Neural progenitor cell (in vitro differentiated cells): ENCODE measurements at regions not wholly inside any gene's neighbourhood (a gene's known extent, or its start where the extent isn't known, plus 50 kb on each side); places are given as distances from the start of the nearest gene placed in this dataset.
"Not testable (repeated sequence)": the region's sequence is repeated elsewhere in the genome, so short reads cannot be mapped to it uniquely, and the experiment has no call there.

Experiments
- CTCF ChIP-seq: fragments of 200-600 bp; sonication (generic); IDR thresholded peaks from 2 replicates; pipeline ENCODE4 v1.5.1; 2017; ENCODE audit warnings: antibody characterized with exemption, mild to moderate bottlenecking
- EZH2phosphoT487 ChIP-seq: fragments of 200-600 bp; sonication (generic); IDR thresholded peaks from 2 replicates; pipeline ENCODE4 v1.6.1; 2017; ENCODE audit warnings: antibody characterized with exemption

- not testable (repeated sequence) for TF ChIP-seq CTCF, EZH2phosphoT487
Measured at GRCh38 chr2:87309785-87310184, 288.1 kb upstream of the PLGLB1 start.
